C4-2B (cell line): ENCODE measurements at regions not wholly inside any gene's neighbourhood (a gene's known extent, or its start where the extent isn't known, plus 50 kb on each side); places are given as distances from the start of the nearest gene placed in this dataset.

Experiments used
- H3K27ac ChIP-seq: fragments of 450-650 bp; 2 replicates; pipeline ENCODE4 v1.5.1; 2017
- CTCF ChIP-seq: fragments of 450-650 bp; conservative IDR thresholded peaks from 2 replicates; pipeline ENCODE4 v1.5.1; 2017; ENCODE audit warnings: mild to moderate bottlenecking
- ZFX ChIP-seq: fragments of 450-650 bp; IDR thresholded peaks from 2 replicates; pipeline ENCODE4 v1.6.1; 2017

- no peak overlapping the region for H3K27ac ChIP-seq
- no peak for TF ChIP-seq ZFX
- no peak for TF ChIP-seq CTCF
Observed at GRCh38 chr13:72495681-72496080, 231.7 kb downstream of the MZT1 start.

- TF ChIP-seq CTCF: no peak
- H3K27ac ChIP-seq: no peak overlapping the region
Observed at GRCh38 chr13:72489751-72490150, 237.7 kb downstream of the MZT1 start.

GRCh38 chr13:72473321-72473720 is 254.1 kb downstream of the MZT1 start:
- TF ChIP-seq ZFX (no peak), CTCF (no peak)
- H3K27ac ChIP-seq: no peak overlapping the region

GRCh38 chr13:72469906-72470305 is 257.5 kb downstream of the MZT1 start:
- TF ChIP-seq CTCF: no peak
- TF ChIP-seq ZFX: no peak

GRCh38 chr13:72463561-72463960 is 263.9 kb downstream of the MZT1 start:
- no peak overlapping the region for H3K27ac ChIP-seq
- TF ChIP-seq CTCF: no peak
- TF ChIP-seq ZFX: no peak

More at GRCh38 chr13:72469906-72470305, 257.5 kb downstream of the MZT1 start:
- no peak overlapping the region for H3K27ac ChIP-seq

- no peak overlapping the region for H3K27ac ChIP-seq
- TF ChIP-seq CTCF (no peak), ZFX (no peak)
Observed at GRCh38 chr13:72462726-72463125, 264.7 kb downstream of the MZT1 start.

GRCh38 chr13:72462166-72462565 is 265.3 kb downstream of the MZT1 start:
- TF ChIP-seq ZFX: no peak
- H3K27ac ChIP-seq: no peak overlapping the region

- no peak overlapping the region for H3K27ac ChIP-seq
- TF ChIP-seq CTCF (no peak), ZFX (no peak)
Observed at GRCh38 chr13:72458701-72459100, 268.7 kb downstream of the MZT1 start.
